GM12878 (cell line): ENCODE measurements at regions not wholly inside any gene's neighbourhood (a gene's known extent, or its start where the extent isn't known, plus 50 kb on each side); places are given as distances from the start of the nearest gene placed in this dataset.

Experiments used
- ATAC-seq: fragments of 200-7000 bp; cut with Tn5 transposase; 3 replicates; pipeline ENCODE4 v1.9.1; 2020; ENCODE audit warnings: mild to moderate bottlenecking, moderate library complexity
- BruUV-seq: library from RNA; stranded (reverse); fragments of 400-500 nt; replicated peaks from 2 replicates; lab custom pipeline; 2021; lab: Mats Ljungman, UMichigan
- CTCF ChIA-PET: fragments of 300-600 bp; sonication (Branson Sonifier 250); formaldehyde crosslinking; extraction: SDS; loops from one replicate; lab custom pipeline; 2021; ENCODE audit warnings: inconsistent platforms; lab: Yijun Ruan, JAX
- POLR2A ChIA-PET: fragments of 350-600 bp; formaldehyde crosslinking; extraction: SDS; loops from one replicate; lab custom pipeline; 2021; ENCODE audit warnings: inconsistent platforms; lab: Charles Lee
- RAD21 ChIA-PET: fragments of 300-600 bp; sonication (Branson Sonifier 250); formaldehyde crosslinking; loops from one replicate; lab custom pipeline; 2023; ENCODE audit warnings: antibody characterized with exemption; ENCODE audit not compliant: unreplicated experiment; lab: Charles Lee
- SMC1A ChIA-PET: fragments of 300-600 bp; sonication (Branson Sonifier 250); formaldehyde crosslinking; loops from one replicate; lab custom pipeline; 2023; ENCODE audit not compliant: unreplicated experiment, uncharacterized antibody; lab: Charles Lee
- DNase-seq: peaks from one replicate; pipeline ENCODE4 v3.0.0-alpha.2; 2011; ENCODE audit warnings: low read depth, low spot score
- FAIRE-seq: peaks from 3 replicates; lab custom pipeline; 2011; peaks lifted over from hg19 to GRCh38; lab: Jason Lieb, UNC
- H2AFZ ChIP-seq: 2 replicates; pipeline ENCODE4 v1.6.0; 2011; ENCODE audit warnings: low read depth, low read length, control low read depth; ENCODE audit not compliant: control insufficient read depth
- H3K27ac ChIP-seq: 2 replicates; pipeline ENCODE4 v1.5.1; 2011; ENCODE audit warnings: control low read depth; ENCODE audit not compliant: control insufficient read depth, insufficient read depth
- H3K27me3 ChIP-seq, 2 experiments: replicated peaks in 1 of 2; 2 replicates each; pipeline versions ENCODE4 v1.6.0 to v1.6.1; 2011; ENCODE audit warnings: low read length in 1 of 2; ENCODE audit not compliant: control insufficient read depth in 2 of 2, insufficient read depth in 2 of 2
- H3K36me3 ChIP-seq, 2 experiments: 2 replicates each; pipeline ENCODE4 v1.5.1; 2011; ENCODE audit warnings: low read length in 1 of 2; ENCODE audit not compliant: control insufficient read depth in 2 of 2, insufficient read depth in 2 of 2
- H3K4me1 ChIP-seq: 2 replicates; pipeline ENCODE4 v1.6.1; 2011; ENCODE audit warnings: mild to moderate bottlenecking, low read length, moderate library complexity, mixed read lengths; ENCODE audit not compliant: control insufficient read depth, insufficient read depth
- H3K4me2 ChIP-seq: 2 replicates; pipeline ENCODE4 v1.6.0; 2011; ENCODE audit warnings: control low read depth; ENCODE audit not compliant: control insufficient read depth, insufficient read depth
- H3K4me3 ChIP-seq: fragments of 200-600 bp; sonication (generic); 2 replicates; pipeline ENCODE4 v1.5.1; 2016
- H3K79me2 ChIP-seq: 2 replicates; pipeline ENCODE4 v1.6.0; 2011; ENCODE audit warnings: low read length; ENCODE audit not compliant: control insufficient read depth, insufficient read depth
- H3K9ac ChIP-seq: 2 replicates; pipeline ENCODE4 v1.8.0; 2011; ENCODE audit warnings: low read length, control low read depth, mixed read lengths; ENCODE audit not compliant: control insufficient read depth, insufficient read depth
- H3K9me3 ChIP-seq: replicated peaks from 3 replicates; pipeline ENCODE4 v1.5.1; 2011; ENCODE audit warnings: mild to moderate bottlenecking, low read length; ENCODE audit not compliant: control insufficient read depth, insufficient read depth
- H4K20me1 ChIP-seq: 2 replicates; pipeline ENCODE4 v1.6.0; 2011; ENCODE audit not compliant: control insufficient read depth, insufficient read depth
- BACH1 ChIP-seq: fragments of 450-650 bp; IDR thresholded peaks from 2 replicates; pipeline ENCODE4 v1.6.1; 2017; ENCODE audit warnings: mild to moderate bottlenecking, borderline replicate concordance
- BHLHE40 ChIP-seq, 2 experiments: fragments of 450-650 bp in 1 of 2; IDR thresholded peaks; 2 replicates each; pipeline ENCODE4 v1.6.1; 2011 to 2017; ENCODE audit warnings: low read depth in 2 of 2, borderline replicate concordance in 1 of 2, improper control_type of control experiment in 1 of 2, low read length in 1 of 2, mild to moderate bottlenecking in 1 of 2
- BRCA1 ChIP-seq: IDR thresholded peaks from 2 replicates; pipeline ENCODE4 v1.6.1; 2011; ENCODE audit warnings: low read depth, low read length, improper control_type of control experiment
- CHD2 ChIP-seq: IDR thresholded peaks from 2 replicates; pipeline ENCODE4 v1.6.1; 2011; ENCODE audit warnings: low read depth, low read length, improper control_type of control experiment, borderline replicate concordance
- CHD4 ChIP-seq: fragments of 200-600 bp; sonication (generic); IDR thresholded peaks from 2 replicates; pipeline ENCODE4 v1.6.1; 2016; ENCODE audit warnings: mild to moderate bottlenecking
- DPF2 ChIP-seq: fragments of 450-650 bp; IDR thresholded peaks from 2 replicates; pipeline ENCODE4 v1.6.1; 2017; ENCODE audit warnings: mild to moderate bottlenecking
- NFXL1 ChIP-seq: fragments of 450-650 bp; IDR thresholded peaks from 2 replicates; pipeline ENCODE4 v1.6.1; 2017; ENCODE audit warnings: antibody characterized with exemption, mild to moderate bottlenecking, borderline replicate concordance
- NFYB ChIP-seq: IDR thresholded peaks from 2 replicates; pipeline ENCODE4 v1.6.1; 2011; ENCODE audit warnings: low read depth, mild to moderate bottlenecking, low read length, improper control_type of control experiment, moderate library complexity; ENCODE audit not compliant: insufficient read depth
- POLR2AphosphoS2 ChIP-seq: IDR thresholded peaks from 2 replicates; pipeline ENCODE4 v1.6.1; 2011; ENCODE audit warnings: low read depth, mild to moderate bottlenecking, low read length, improper control_type of control experiment, moderate library complexity
- POU2F2 ChIP-seq: IDR thresholded peaks from 3 replicates; pipeline ENCODE4 v1.6.1; 2011; ENCODE audit warnings: low read depth, mild to moderate bottlenecking, low read length, borderline replicate concordance
- SMAD5 ChIP-seq: IDR thresholded peaks from 2 replicates; pipeline ENCODE4 v1.6.1; 2016; ENCODE audit warnings: antibody characterized with exemption, low read depth
- ZNF24 ChIP-seq: fragments of 450-650 bp; IDR thresholded peaks from 2 replicates; pipeline ENCODE4 v1.6.1; 2017; ENCODE audit warnings: antibody characterized with exemption, mild to moderate bottlenecking
- WGBS: methylation state at CpG from one replicate; pipeline ENCODE4 v1.1.6; 2016; ENCODE audit warnings: low lambda C conversion rate; ENCODE audit not compliant: insufficient replicate concordance, insufficient coverage; ENCODE audit errors: missing lambda C conversion rate; 5-methylcytosine and 5-hydroxymethylcytosine counted together
- in situ Hi-C: fragments of 300-500 bp; cut with MboI; formaldehyde crosslinking; loops from 9 replicates; pipeline ENCODE4 v1.14.3; 2018; ENCODE audit warnings: mixed read lengths
- intact Hi-C: fragments of 100-400 bp; cut with micrococcal nuclease; formaldehyde crosslinking; loops from one replicate; pipeline ENCODE4 v1.14.2; 2022; ENCODE audit not compliant: unreplicated experiment
- TF ChIP-seq, protein P1 (sequence below): fragments of 450-650 bp; IDR thresholded peaks from 2 replicates; pipeline ENCODE4 v1.6.1; 2017; ENCODE audit warnings: mild to moderate bottlenecking
- TF ChIP-seq, protein P2 (sequence below): fragments of 450-650 bp; formaldehyde crosslinking; IDR thresholded peaks from 2 replicates; pipeline ENCODE4 v1.4.0; 2020; ENCODE audit warnings: mild to moderate bottlenecking, moderate library complexity
- TF ChIP-seq, protein P3 (sequence below): fragments of 450-650 bp; IDR thresholded peaks from 2 replicates; pipeline ENCODE4 v1.6.1; 2014; ENCODE audit warnings: mild to moderate bottlenecking
- TF ChIP-seq, protein P4 (sequence below), 3 experiments: IDR thresholded peaks in 2 of 3; conservative IDR thresholded peaks in 1 of 3; 2 replicates each; pipeline ENCODE4 v1.5.1; 2011; ENCODE audit warnings: low read depth in 3 of 3, low read length in 3 of 3, mild to moderate bottlenecking in 3 of 3, control low read depth in 2 of 3, moderate library complexity in 2 of 3, inconsistent platforms in 1 of 3, mixed read lengths in 1 of 3; ENCODE audit not compliant: control insufficient read depth in 2 of 3, insufficient read depth in 1 of 3; ENCODE audit errors: extremely low read depth in 1 of 3

DNA sequence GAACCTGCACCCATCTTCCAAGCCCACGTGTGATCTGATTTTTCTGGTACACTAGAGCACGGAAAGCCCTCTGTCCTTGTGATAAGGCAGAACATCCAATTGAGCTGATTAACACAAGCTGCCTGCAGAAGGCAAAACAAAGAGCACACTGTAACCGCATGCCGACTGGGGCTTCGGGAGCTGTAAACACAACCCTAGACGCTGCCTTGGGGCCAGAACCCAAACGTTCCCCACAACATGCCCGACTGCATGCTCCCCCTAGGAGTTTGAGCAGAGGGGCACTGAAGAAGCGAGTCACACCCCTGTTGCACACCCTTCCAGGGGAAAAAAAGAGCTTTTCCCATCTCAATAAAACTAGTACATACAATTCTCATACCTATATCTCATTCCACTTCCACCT is 470.7 kb downstream of the HTR1B start:
- POLR2A ChIA-PET, result no interaction called here
- no peak for DNase-seq
- Histone ChIP-seq H3K9ac (no peak overlapping the region), H3K79me2 (no peaks in the 10 kb centered on the region), H3K36me3 (no peaks in the 10 kb centered on the region), H3K27ac (no peak overlapping the region), H3K9me3 (no peaks in the 10 kb centered on the region), H3K4me3 (no peak overlapping the region), H3K4me2 (no peak overlapping the region), H3K27me3 (no peaks in the 10 kb centered on the region)
- RAD21 ChIA-PET, result no interaction called here
- CTCF ChIA-PET, result no interaction called here
- no peak for ATAC-seq
- intact Hi-C loops, result no loop called here
- BruUV-seq, result no TSS peak
- SMC1A ChIA-PET, result no interaction called here
- TF ChIP-seq, protein P1, sequence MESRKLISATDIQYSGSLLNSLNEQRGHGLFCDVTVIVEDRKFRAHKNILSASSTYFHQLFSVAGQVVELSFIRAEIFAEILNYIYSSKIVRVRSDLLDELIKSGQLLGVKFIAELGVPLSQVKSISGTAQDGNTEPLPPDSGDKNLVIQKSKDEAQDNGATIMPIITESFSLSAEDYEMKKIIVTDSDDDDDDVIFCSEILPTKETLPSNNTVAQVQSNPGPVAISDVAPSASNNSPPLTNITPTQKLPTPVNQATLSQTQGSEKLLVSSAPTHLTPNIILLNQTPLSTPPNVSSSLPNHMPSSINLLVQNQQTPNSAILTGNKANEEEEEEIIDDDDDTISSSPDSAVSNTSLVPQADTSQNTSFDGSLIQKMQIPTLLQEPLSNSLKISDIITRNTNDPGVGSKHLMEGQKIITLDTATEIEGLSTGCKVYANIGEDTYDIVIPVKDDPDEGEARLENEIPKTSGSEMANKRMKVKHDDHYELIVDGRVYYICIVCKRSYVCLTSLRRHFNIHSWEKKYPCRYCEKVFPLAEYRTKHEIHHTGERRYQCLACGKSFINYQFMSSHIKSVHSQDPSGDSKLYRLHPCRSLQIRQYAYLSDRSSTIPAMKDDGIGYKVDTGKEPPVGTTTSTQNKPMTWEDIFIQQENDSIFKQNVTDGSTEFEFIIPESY, result no peak
- TF ChIP-seq CHD4 (no peak), DPF2 (no peak), POLR2AphosphoS2 (no peak), NFYB (no peak), POU2F2 (no peak), ZNF24 (no peak), BACH1 (no peak), CHD2 (no peak), NFXL1 (no peak), BHLHE40 (IDR thresholded peaks at IDR 0.05; ENCODE audit: borderline replicate concordance in 1 of 2, low read depth in 2 of 2, low read length in 1 of 2) (no peak), BRCA1 (no peak), SMAD5 (no peak)
- TF ChIP-seq, protein P2, sequence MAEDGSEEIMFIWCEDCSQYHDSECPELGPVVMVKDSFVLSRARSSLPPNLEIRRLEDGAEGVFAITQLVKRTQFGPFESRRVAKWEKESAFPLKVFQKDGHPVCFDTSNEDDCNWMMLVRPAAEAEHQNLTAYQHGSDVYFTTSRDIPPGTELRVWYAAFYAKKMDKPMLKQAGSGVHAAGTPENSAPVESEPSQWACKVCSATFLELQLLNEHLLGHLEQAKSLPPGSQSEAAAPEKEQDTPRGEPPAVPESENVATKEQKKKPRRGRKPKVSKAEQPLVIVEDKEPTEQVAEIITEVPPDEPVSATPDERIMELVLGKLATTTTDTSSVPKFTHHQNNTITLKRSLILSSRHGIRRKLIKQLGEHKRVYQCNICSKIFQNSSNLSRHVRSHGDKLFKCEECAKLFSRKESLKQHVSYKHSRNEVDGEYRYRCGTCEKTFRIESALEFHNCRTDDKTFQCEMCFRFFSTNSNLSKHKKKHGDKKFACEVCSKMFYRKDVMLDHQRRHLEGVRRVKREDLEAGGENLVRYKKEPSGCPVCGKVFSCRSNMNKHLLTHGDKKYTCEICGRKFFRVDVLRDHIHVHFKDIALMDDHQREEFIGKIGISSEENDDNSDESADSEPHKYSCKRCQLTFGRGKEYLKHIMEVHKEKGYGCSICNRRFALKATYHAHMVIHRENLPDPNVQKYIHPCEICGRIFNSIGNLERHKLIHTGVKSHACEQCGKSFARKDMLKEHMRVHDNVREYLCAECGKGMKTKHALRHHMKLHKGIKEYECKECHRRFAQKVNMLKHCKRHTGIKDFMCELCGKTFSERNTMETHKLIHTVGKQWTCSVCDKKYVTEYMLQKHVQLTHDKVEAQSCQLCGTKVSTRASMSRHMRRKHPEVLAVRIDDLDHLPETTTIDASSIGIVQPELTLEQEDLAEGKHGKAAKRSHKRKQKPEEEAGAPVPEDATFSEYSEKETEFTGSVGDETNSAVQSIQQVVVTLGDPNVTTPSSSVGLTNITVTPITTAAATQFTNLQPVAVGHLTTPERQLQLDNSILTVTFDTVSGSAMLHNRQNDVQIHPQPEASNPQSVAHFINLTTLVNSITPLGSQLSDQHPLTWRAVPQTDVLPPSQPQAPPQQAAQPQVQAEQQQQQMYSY (CRISPR knock-in tag), result no peak
- TF ChIP-seq, protein P3, sequence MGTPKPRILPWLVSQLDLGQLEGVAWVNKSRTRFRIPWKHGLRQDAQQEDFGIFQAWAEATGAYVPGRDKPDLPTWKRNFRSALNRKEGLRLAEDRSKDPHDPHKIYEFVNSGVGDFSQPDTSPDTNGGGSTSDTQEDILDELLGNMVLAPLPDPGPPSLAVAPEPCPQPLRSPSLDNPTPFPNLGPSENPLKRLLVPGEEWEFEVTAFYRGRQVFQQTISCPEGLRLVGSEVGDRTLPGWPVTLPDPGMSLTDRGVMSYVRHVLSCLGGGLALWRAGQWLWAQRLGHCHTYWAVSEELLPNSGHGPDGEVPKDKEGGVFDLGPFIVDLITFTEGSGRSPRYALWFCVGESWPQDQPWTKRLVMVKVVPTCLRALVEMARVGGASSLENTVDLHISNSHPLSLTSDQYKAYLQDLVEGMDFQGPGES, result no peak
- TF ChIP-seq, protein P4, sequence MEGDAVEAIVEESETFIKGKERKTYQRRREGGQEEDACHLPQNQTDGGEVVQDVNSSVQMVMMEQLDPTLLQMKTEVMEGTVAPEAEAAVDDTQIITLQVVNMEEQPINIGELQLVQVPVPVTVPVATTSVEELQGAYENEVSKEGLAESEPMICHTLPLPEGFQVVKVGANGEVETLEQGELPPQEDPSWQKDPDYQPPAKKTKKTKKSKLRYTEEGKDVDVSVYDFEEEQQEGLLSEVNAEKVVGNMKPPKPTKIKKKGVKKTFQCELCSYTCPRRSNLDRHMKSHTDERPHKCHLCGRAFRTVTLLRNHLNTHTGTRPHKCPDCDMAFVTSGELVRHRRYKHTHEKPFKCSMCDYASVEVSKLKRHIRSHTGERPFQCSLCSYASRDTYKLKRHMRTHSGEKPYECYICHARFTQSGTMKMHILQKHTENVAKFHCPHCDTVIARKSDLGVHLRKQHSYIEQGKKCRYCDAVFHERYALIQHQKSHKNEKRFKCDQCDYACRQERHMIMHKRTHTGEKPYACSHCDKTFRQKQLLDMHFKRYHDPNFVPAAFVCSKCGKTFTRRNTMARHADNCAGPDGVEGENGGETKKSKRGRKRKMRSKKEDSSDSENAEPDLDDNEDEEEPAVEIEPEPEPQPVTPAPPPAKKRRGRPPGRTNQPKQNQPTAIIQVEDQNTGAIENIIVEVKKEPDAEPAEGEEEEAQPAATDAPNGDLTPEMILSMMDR (IDR thresholded peaks at IDR 0.05 in 2 of 3, conservative IDR thresholded peaks at IDR 0.05 in 1 of 3; ENCODE audit: control insufficient read depth in 2 of 3, extremely low read depth in 1 of 3, insufficient read depth in 1 of 3, low read depth in 3 of 3, low read length in 3 of 3), result no peak
- TF ChIP-seq, all 136 proteins: peak for 0
- FAIRE-seq, result no peak
- in situ Hi-C loops, result no loop called here
- Histone ChIP-seq H3K4me1 (no peaks in the 10 kb centered on the region), H2AFZ (no peak overlapping the region), H4K20me1 (no peaks in the 10 kb centered on the region)
- WGBS, result 31% methylated on average over 9 of the region's 9 CpGs
